ENCODE measurements at regions not wholly inside any gene's neighbourhood (a gene's known extent, or its start where the extent isn't known, plus 50 kb on each side); places are given as distances from the start of the nearest gene placed in this dataset.

GRCh38 chr6:169316651-169317050, 63.0 kb upstream of the THBS2 start:
- Mint-ChIP-seq H3K9me3 (ENCODE audit: unreplicated experiment) (no peaks in the 10 kb centered on the region), H3K4me3 (ENCODE audit: unreplicated experiment) (no peak overlapping the region), H3K27ac (ENCODE audit: low read depth, unreplicated experiment) (no peak overlapping the region), H3K36me3 (ENCODE audit: insufficient read depth, unreplicated experiment) (no peaks in the 10 kb centered on the region), H3K4me1 (ENCODE audit: insufficient read depth, unreplicated experiment) (no peaks in the 10 kb centered on the region), H3K27me3 (ENCODE audit: insufficient read depth, unreplicated experiment) (no peaks in the 10 kb centered on the region)
- CTCF ChIA-PET, result no interaction called here
- no peak for TF ChIP-seq CTCF (IDR thresholded peaks at IDR 0.05; ENCODE audit: unreplicated experiment)
- POLR2A ChIA-PET, result no interaction called here
- intact Hi-C loops (cut with micrococcal nuclease), result no loop called here
- no TSS peak for BruUV-seq (replicated peaks)
- DNase-seq (ENCODE audit: unreplicated experiment), result no peak

GRCh38 chr6:169315830-169316614, 62.4 kb upstream of the THBS2 start:
- no peak overlapping the region for H3K4me3 Mint-ChIP-seq (ENCODE audit: unreplicated experiment)
- no peak for TF ChIP-seq CTCF (IDR thresholded peaks at IDR 0.05; ENCODE audit: unreplicated experiment)

GRCh38 chr6:169313347-169314010, 59.8 kb upstream of the THBS2 start:
- Mint-ChIP-seq H3K4me1 (ENCODE audit: insufficient read depth, unreplicated experiment) (no peaks in the 10 kb centered on the region), H3K9me3 (ENCODE audit: unreplicated experiment) (no peaks in the 10 kb centered on the region), H3K27ac (ENCODE audit: low read depth, unreplicated experiment) (no peak overlapping the region), H3K36me3 (ENCODE audit: insufficient read depth, unreplicated experiment) (no peaks in the 10 kb centered on the region), H3K27me3 (ENCODE audit: insufficient read depth, unreplicated experiment) (no peaks in the 10 kb centered on the region), H3K4me3 (ENCODE audit: unreplicated experiment) (no peak overlapping the region)
- no peak for DNase-seq (ENCODE audit: unreplicated experiment)
- no peak for TF ChIP-seq CTCF (IDR thresholded peaks at IDR 0.05; ENCODE audit: unreplicated experiment)
- intact Hi-C loops (cut with micrococcal nuclease), result no loop called here
- ChIA-PET POLR2A (no interaction called here), CTCF (no interaction called here)
- no TSS peak for BruUV-seq (replicated peaks)

More at GRCh38 chr6:169315830-169316614, 62.4 kb upstream of the THBS2 start:
- ChIA-PET CTCF (no interaction called here), POLR2A (no interaction called here)
- no peak for DNase-seq (ENCODE audit: unreplicated experiment)
- no TSS peak for BruUV-seq (replicated peaks)
- Mint-ChIP-seq H3K9me3 (ENCODE audit: unreplicated experiment) (no peaks in the 10 kb centered on the region), H3K27me3 (ENCODE audit: insufficient read depth, unreplicated experiment) (no peaks in the 10 kb centered on the region), H3K27ac (ENCODE audit: low read depth, unreplicated experiment) (no peak overlapping the region), H3K36me3 (ENCODE audit: insufficient read depth, unreplicated experiment) (no peaks in the 10 kb centered on the region), H3K4me1 (ENCODE audit: insufficient read depth, unreplicated experiment) (no peaks in the 10 kb centered on the region)
- intact Hi-C loops (cut with micrococcal nuclease), result no loop called here

- no peaks in the 10 kb centered on the region for H3K9me3 Mint-ChIP-seq (ENCODE audit: unreplicated experiment)
- H3K4me3 Mint-ChIP-seq (ENCODE audit: unreplicated experiment), result no peak overlapping the region
- intact Hi-C loops (cut with micrococcal nuclease), result no loop called here
- H3K27ac Mint-ChIP-seq (ENCODE audit: low read depth, unreplicated experiment), result no peak overlapping the region
- no peaks in the 10 kb centered on the region for H3K27me3 Mint-ChIP-seq (ENCODE audit: insufficient read depth, unreplicated experiment)
- no peak for TF ChIP-seq CTCF (IDR thresholded peaks at IDR 0.05; ENCODE audit: unreplicated experiment)
- no peaks in the 10 kb centered on the region for H3K4me1 Mint-ChIP-seq (ENCODE audit: insufficient read depth, unreplicated experiment)
- BruUV-seq (replicated peaks), result no TSS peak
- H3K36me3 Mint-ChIP-seq (ENCODE audit: insufficient read depth, unreplicated experiment), result no peaks in the 10 kb centered on the region
- ChIA-PET CTCF (interaction anchor here (0.7 kb wide), 1 partner anchor 194 kb away, joined by 3 read pairs; no protein-coding TSS in a partner anchor), POLR2A (no interaction called here)
- no peak for DNase-seq (ENCODE audit: unreplicated experiment)
Measured at GRCh38 chr6:169312658-169313346, 59.2 kb upstream of the THBS2 start.
